GM21381 (cell line): ENCODE measurements at regions not wholly inside any gene's neighbourhood (a gene's known extent, or its start where the extent isn't known, plus 50 kb on each side); places are given as distances from the start of the nearest gene placed in this dataset.

Experiments used
- ATAC-seq: cut with Tn5 transposase; IDR thresholded peaks from one replicate; pipeline ENCODE4 v1.9.1; 2021; ENCODE audit warnings: mild to moderate bottlenecking, moderate library complexity; ENCODE audit not compliant: unreplicated experiment

DNA sequence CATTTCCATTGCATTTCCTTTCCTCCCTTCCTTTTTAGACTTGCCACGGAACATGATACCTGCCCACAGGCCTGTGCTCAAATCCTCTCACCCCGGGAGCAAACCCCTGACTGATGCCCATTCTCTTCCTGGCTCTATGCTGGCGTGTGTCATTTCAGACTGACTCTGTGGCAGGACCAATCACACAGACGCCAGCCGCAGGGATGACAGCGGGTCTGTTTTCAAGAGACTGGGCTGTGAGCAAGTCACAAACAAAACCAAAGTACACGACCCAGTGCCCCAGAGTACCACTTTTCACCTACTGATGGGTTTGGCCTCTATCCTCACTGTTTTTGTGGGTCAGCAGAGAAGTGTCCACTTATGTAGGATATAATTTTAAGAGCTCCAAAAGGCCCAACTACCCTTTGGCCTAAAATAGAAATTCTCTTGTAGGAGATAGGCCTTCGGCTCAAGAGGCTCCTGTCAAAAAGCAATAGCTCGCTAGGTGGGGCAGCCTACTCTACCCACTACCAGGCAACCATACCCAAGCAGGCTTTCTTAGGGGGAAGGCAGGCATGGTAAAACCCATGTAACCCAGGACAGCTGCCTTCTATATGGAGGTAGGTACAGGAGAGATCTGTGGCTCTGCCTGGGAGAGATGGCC lies 215.7 kb downstream of the CDC5L start:
- ATAC-seq: no peak

DNA sequence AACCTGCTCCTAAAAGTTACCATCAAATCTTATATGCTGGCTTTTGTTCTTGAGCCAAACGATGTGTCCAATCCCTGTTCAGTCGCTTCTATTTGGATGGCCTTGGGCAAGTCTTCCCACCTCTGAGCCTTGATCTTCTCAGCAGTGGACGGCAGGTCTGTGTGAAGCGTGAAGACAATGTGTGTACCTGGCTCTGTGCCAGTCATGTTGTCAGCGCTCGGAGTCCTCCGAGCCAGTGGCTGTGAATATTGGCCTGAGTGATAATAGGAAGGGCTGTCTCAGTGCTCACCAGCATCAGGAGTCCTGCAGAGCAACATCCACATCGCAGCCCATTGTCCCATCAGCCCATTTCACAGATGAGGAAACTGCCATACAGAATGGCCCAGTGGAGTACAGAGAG lies 219.0 kb downstream of the CDC5L start:
- ATAC-seq: no peak

DNA sequence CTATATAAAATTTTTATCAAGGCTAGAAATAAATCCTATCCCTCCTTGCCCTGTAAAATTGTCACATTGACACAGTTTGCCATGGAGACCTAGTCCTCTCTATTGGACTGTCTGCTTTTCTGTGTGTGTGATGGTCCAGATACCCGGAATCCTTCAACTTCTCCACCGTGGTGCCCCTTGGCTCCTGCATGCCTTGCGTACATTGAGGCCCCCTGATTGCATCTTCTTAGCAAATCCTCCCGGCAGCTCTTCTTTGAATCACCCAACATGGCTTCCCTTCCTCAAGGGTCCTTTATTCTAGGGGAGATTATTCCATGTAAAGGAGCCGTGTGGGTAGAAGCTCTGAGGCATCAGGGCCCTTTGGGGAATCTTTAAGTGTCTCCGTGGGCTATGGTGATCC lies 219.5 kb downstream of the CDC5L start:
- no peak for ATAC-seq

GRCh38 chr6:44608175-44608574 lies 220.7 kb downstream of the CDC5L start:
- no peak for ATAC-seq

GRCh38 chr6:44609051-44609612 lies 221.6 kb downstream of the CDC5L start:
- no peak for ATAC-seq

DNA sequence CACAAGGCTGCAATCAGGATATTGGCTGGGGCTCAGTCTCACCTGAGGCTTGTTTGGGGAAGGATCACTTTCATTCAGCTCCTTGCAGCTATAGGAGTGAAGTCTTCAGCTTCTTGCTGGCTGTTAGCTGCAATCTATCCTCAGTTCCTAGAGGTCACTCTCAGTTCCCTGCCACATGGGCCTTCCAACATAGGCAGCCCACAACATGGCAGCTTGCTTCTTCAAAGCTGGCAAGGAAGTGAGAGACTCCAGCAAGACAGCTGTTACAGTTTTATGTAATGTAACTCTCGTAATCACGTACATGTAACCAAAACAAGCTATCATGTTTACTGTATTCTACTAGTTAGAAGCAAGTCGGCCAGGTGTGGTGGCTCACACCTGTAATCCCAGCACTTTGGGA lies 226.9 kb downstream of the CDC5L start:
- no peak for ATAC-seq

DNA sequence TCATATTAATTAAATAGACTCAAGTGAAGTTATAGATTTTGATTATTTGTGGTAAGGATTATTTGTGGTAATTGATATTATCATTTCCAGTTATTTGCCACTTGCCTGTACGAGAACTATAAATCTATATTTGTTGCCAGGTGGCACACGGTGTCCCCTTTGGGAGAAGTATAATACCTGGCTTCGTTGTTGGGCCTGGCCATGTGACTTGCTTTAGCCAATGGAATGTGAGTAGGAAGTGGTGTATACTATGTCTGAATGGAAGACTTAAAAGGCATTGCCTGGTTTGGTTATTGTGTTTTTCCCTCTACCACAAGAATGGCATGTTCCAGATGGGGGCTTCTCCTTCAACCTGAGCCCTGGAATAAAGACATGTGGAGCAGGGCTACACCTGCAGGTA lies 228.1 kb downstream of the CDC5L start:
- ATAC-seq: no peak

GRCh38 chr6:44617416-44617815 lies 229.9 kb downstream of the CDC5L start:
- no peak for ATAC-seq

- no peak for ATAC-seq
These were observed 230.9 kb downstream of the CDC5L start for GRCh38 chr6:44618371-44618770.

- ATAC-seq: no peak
These were observed 233.4 kb downstream of the CDC5L start for GRCh38 chr6:44620922-44621321.

DNA sequence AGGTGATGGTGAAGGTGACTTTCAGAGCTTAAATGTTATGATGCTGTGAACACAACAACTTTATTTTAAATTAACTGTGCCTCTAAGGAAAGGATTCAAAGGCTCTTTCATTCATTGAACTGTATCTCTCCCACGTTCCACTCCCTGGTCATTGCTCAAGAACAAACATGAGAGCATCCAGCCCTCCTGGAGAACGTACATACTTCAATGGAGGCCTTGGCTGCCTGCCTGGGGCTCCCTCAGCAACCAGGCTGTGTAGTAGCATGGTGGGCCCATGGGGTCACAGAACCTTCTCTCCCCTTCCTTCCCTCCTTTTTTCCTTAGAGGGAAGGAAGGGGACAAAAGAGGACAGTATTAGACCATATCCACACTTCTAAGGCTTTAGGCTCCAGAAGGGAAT lies 234.3 kb downstream of the CDC5L start:
- ATAC-seq: no peak

DNA sequence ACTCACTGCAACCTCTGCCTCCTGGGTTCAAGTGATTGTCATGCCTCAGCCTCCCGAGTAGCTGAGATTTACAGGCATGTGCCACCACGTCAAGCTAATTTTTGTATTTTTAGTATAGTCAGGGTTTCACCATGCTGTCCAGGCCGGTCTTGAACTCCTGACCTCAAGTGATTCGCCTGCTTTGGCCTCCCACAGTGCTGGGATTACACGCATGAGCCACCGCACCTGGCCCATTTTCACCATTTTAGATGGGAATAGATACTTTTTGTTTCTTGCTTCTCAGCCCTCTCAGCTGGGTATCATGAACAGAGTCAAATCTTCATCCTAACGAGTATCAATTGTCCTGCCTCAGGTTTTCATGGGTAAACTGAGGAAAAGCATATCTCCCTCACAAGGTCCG lies 235.0 kb downstream of the CDC5L start:
- ATAC-seq: no peak

- ATAC-seq: no peak
These were observed 235.4 kb downstream of the CDC5L start for GRCh38 chr6:44622956-44623355.

- no peak for ATAC-seq
These were observed 236.7 kb downstream of the CDC5L start for GRCh38 chr6:44624226-44624625.

GRCh38 chr6:44624936-44625573 lies 237.5 kb downstream of the CDC5L start:
- ATAC-seq: no peak

DNA sequence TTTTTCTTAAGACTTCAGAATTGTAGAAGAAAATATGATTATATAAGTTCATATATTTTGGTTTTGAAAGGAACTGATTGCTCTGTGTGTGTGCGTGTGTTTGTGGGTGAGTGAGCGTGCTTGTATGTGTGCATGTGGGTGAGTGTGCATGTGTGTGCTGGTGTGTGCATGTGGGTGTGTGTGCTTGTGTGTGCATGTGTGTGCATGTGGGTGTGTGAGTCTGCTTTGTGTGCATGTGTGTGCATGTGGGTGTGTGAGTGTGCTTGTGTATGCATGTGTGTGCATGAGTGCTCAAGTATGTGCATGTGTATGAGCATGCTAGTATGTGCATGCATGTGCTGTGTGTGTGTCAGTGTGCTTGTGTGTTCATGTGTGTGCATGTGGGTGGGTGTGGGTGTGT lies 238.5 kb downstream of the CDC5L start:
- no peak for ATAC-seq

DNA sequence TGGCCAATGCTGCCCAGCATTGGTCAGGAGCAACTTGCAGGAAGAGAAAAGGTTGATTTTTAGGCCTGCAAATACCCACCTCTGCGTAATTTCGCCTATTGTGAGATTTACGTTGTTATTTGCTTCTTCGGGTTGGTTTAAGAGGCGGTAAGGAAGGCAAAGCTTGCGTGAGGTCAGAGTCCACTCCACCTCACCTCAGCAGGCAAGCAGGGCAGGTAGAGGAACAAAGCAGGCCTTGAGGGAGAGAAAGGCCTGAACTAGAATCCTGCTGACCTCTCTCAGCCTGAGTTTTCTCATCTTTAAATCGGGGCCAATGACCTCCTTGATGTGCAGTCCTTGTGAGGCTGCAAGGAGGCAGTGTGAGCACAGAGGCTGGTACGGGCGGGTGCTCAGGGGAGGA lies 239.1 kb downstream of the CDC5L start:
- no peak for ATAC-seq

DNA sequence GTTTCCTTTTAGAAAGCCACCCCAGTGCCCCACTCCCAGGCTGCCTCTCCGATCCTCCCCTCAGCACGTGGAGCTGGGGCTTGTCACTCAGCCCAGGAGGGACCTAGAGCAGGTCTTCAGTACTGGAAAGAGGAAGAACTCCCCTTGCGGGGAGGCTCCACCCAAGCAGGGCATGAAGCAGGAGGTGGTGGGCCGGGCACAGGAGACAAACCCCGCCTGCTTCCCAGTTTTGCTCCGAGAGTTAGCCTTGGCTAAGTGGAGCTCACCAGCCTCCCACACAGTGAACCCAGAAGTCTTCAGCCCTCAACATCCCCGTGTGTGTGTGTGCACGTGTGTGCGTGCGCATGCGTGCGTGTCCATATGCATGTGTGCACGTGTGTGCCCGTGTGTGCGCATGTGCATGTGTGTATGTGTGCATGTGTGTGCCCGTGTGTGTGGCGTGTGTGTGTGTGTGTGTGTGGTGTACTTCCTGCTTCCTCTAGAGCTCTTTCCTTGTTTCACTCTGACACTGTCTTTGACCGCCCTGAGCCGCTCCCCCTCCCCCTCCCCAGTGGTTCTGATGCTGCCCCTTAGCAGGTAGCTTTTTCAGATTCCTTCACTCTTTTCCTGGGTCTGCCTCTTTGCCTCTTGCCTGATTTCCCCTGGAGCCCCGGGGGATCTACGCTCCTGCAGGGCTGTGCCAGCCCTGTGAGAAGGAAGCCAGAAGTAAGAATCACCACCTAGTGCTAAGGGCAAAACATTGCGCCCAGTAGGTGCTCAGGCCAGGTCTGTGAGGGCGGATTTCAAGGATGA lies 239.8 kb downstream of the CDC5L start:
- ATAC-seq: no peak

GRCh38 chr6:44627883-44628271 lies 240.4 kb downstream of the CDC5L start:
- no peak for ATAC-seq

DNA sequence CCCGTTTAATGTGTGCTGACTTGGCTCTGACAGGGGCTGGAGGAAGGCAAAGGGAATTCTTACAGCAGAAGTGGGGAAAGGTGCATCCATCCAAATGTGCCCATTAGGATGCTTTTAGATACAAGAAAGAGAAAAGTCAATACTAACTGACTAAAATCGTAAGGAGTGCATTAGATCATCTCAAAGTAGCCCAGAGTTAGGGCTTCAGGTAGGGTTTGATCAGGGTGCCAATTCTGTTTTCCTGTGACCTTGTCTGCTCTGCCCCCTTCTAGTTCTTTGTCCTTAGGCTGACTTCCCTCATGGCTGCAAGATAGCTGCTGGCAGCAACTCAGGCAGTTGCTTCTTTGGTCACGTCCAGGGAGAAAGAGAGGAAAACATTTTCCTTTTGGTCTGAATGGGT lies 240.8 kb downstream of the CDC5L start:
- ATAC-seq: no peak

DNA sequence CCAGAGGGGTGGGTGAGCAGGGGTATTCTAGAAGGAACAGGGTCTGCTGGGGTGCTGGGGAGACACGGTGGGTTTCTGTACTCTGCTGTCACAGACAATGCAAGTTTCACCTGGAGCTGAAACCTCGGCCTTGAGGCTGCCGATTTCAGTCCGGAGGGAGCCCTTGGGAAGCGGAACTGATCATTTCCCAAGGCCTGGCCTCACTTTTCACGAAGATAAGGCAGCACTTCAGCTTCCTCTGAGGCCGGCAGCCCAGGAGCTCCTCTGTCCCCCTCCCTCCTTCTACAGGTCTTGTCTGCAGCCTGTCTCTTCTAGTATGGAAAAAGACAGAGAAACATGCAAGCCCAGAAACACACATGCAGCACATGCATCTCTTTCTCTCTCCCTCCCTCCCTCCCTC lies 242.1 kb downstream of the CDC5L start:
- ATAC-seq: no peak
